Adrenal gland (tissue), 9 donors: ENCODE measurements at regions not wholly inside any gene's neighbourhood (a gene's known extent, or its start where the extent isn't known, plus 50 kb on each side); places are given as distances from the start of the nearest gene placed in this dataset.

Experiments
- DNase-seq, 7 donors: peaks; one replicate each; pipeline ENCODE4 v3.0.0-alpha.2; 2019 to 2020
- H3K27ac ChIP-seq, 5 donors: fragments of 200-600 bp; sonication (generic) in 4 of 5; 1 replicate in 3 of 5; 2 replicates in 2 of 5; pipeline versions ENCODE4 v1.5.1 to v1.8.0; 2016 to 2020; ENCODE audit warnings: mild to moderate bottlenecking in 1 of 5
- H3K27me3 ChIP-seq: fragments of 200-600 bp; 2 replicates; pipeline ENCODE4 v1.8.0; 2021
- H3K36me3 ChIP-seq, 2 donors: fragments of 200-600 bp; replicated peaks in 1 of 2; 1 replicate in 1 of 2; 2 replicates in 1 of 2; pipeline versions ENCODE4 v1.5.1 to v1.8.0; 2018 to 2022
- H3K4me1 ChIP-seq, 2 donors: fragments of 200-600 bp; replicated peaks in 1 of 2; 1 replicate in 1 of 2; 2 replicates in 1 of 2; pipeline versions ENCODE4 v1.5.1 to v1.8.0; 2018 to 2021
- H3K4me3 ChIP-seq, 4 donors: fragments of 200-600 bp; sonication (generic) in 3 of 4; one replicate each; pipeline ENCODE4 v1.5.1; 2016 to 2018
- H3K9me3 ChIP-seq, 3 donors: fragments of 200-600 bp; sonication (generic) in 1 of 3; replicated peaks in 1 of 3; 1 replicate in 2 of 3; 2 replicates in 1 of 3; pipeline versions ENCODE4 v1.5.1 to v1.8.0; 2016 to 2021
- POLR2A ChIP-seq, 2 donors: fragments of 450-650 bp; IDR thresholded peaks; one replicate each; pipeline ENCODE4 v1.6.1; 2017; ENCODE audit warnings: antibody characterized with exemption in 2 of 2, mild to moderate bottlenecking in 2 of 2, moderate library complexity in 1 of 2
- WGBS, 4 donors: extraction: QIAGEN DNeasy Blood & Tissue Kit in 2 of 4; methylation state at CpG; one replicate each; pipeline versions ENCODE4 v1.1.5 to v1.1.7; 2013 to 2017; 5-methylcytosine and 5-hydroxymethylcytosine counted together
- intact Hi-C, 2 donors: fragments of 100-400 bp; cut with DNase I; formaldehyde crosslinking; loops; one replicate each; pipeline versions ENCODE4 v1.14.1 to v1.15.0; 2022 to 2023
- TF ChIP-seq, protein P1 (sequence below), 6 experiments: fragments of 450-650 bp in 4 of 6; fragments of 200-600 bp in 2 of 6; sonication (generic) in 1 of 6; IDR thresholded peaks; 1 replicate in 5 of 6; 2 replicates in 1 of 6; pipeline versions ENCODE4 v1.5.1 to v1.8.0; 2016 to 2021; ENCODE audit warnings: antibody characterized with exemption in 6 of 6, mild to moderate bottlenecking in 2 of 6, moderate library complexity in 1 of 6
- donor health status: healthy with polysubstance abuse.
- donor health status: Bipolar disorder and iron deficiency.
- donor health status: DM: yes; HTN: yes; CAD: no.
- donor health status: DM: no; HTN: no; CAD: no.
- donor health status: DM: no; HTN: no; CAD: no.

DNA sequence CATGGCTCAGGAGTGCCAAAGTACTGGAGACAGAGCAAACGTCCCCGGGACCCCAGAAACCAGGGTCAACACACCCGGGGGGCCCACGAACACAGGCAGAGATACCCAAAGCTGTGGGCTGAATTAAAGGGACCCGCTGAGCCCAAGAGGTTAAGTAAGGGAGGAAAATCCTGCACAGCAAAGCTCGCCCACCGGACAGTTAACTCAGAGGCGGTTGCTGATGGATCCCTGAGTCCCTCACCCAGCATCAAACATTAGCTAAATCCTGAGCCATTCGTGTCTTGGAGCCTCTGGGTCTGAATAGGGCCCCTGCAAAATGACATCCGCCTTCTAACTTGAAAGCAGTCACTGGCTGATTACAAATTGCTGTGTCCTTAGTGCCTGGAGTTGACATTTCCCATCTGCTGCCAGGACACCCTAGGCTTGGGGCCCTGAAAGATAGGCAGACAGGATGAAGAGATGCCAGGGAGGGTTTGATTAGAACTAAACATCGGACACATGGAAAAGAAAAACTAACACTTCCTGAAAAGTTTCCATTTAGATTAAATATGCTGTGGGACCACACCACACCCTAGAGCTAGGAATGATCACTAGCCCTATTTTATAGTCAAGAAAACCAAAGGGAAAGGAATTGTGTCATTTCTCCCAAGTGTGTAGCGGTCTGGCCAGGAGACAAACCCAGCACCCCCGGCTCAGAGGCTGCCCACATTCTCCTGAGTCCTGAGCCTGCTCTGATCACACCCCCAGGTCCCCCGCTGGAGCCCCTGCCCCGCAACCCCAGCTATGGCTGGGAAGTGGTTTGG is 239.3 kb downstream of the NPHP4 start:
- TF ChIP-seq POLR2A (IDR thresholded peaks at IDR 0.05): no peak
- Histone ChIP-seq H3K27ac (no peak overlapping the region), H3K27me3 (peaks cover 7% of the 10 kb centered on the region), H3K9me3 (no peaks in the 10 kb centered on the region), H3K36me3 (no peaks in the 10 kb centered on the region), H3K4me1 (no peaks in the 10 kb centered on the region), H3K4me3 (no peak overlapping the region)
- WGBS, 4 donors: 54 to 76% (median 68%) methylated on average over 11 to 15 of the region's 15 CpGs
- intact Hi-C loops: no loop called here
- no peak for DNase-seq

DNA sequence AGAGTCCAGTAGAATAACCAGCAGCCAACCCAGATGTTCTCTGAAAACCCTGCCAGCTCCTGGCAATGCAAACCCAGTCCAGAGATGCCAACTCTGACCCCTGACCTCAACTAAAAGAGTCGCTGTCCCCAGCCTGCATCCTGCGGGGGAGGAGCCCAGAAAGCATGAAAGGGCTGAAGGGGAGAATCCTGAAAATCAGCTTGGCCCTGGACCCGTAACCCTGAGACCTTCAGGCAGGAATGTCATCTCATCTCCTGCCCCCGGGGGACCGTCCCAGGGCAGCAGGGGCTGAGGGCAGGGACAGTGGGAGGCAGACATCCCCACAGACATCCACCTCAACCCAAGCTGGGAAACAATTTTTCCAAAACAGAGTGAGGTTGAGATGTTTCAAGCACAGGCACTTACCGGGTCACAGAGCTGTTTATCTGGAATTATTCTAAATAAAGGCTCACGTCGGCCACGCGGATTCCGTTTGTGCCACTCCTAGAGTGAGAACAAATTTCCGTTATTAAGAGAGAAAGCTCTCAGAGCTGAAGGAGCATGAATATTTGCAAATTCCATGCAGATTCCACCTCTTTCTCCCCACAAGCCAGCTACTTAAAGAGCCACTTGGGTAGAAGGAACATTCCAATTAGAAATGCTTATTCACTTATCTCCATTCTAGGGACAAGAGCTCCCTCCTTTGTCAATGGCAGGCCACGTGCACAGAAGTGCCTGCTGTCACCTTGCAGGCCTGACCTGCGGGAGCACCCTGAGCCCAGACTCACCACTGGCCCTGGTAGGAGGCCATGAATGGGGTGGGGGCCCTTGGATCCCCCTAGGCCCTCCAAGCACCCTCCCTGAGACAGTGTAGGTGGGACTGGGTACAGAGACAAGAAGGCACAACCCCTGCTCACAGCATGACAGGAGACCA is 240.1 kb downstream of the NPHP4 start:
- Histone ChIP-seq H3K4me1 (no peaks in the 10 kb centered on the region), H3K9me3 (no peaks in the 10 kb centered on the region), H3K36me3 (no peaks in the 10 kb centered on the region), H3K4me3 (no peak overlapping the region), H3K27me3 (peaks cover 7% of the 10 kb centered on the region), H3K27ac (no peak overlapping the region)
- 80 to 85% (median 81%) methylated on average over 11 to 14 of the region's 14 CpGs for WGBS, 4 donors
- DNase-seq: no peak
- intact Hi-C loops: no loop called here
- TF ChIP-seq, protein P1, sequence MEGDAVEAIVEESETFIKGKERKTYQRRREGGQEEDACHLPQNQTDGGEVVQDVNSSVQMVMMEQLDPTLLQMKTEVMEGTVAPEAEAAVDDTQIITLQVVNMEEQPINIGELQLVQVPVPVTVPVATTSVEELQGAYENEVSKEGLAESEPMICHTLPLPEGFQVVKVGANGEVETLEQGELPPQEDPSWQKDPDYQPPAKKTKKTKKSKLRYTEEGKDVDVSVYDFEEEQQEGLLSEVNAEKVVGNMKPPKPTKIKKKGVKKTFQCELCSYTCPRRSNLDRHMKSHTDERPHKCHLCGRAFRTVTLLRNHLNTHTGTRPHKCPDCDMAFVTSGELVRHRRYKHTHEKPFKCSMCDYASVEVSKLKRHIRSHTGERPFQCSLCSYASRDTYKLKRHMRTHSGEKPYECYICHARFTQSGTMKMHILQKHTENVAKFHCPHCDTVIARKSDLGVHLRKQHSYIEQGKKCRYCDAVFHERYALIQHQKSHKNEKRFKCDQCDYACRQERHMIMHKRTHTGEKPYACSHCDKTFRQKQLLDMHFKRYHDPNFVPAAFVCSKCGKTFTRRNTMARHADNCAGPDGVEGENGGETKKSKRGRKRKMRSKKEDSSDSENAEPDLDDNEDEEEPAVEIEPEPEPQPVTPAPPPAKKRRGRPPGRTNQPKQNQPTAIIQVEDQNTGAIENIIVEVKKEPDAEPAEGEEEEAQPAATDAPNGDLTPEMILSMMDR (IDR thresholded peaks at IDR 0.05): no peak
- TF ChIP-seq POLR2A (IDR thresholded peaks at IDR 0.05): no peak

DNA sequence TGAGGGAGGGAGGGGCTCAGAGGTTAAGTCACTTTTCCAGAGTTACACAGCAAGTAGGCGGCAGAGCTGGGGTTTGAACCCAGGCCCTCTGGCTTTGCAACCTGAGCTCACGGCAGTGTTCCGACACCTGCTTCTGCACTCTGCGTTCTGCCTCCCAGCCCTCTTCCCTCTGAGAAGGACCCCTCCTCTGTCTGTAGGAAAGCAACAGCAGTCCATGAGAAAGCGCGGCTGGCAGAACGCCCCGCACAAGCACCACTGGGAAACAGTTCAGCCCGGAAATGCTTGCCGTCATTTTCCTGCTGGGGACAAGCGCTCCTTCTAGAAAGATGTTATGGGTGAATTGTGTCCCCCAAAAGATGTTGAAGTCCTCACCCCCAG is 241.1 kb downstream of the NPHP4 start:
- Histone ChIP-seq H3K4me3 (no peak overlapping the region), H3K36me3 (no peaks in the 10 kb centered on the region), H3K27ac (no peak overlapping the region), H3K9me3 (no peaks in the 10 kb centered on the region), H3K4me1 (no peaks in the 10 kb centered on the region), H3K27me3 (peaks cover 13% of the 10 kb centered on the region)
- 66 to 83% (median 74%) methylated on average over 11 of the region's 11 CpGs for WGBS, 4 donors
- intact Hi-C loops: no loop called here
- no peak for DNase-seq
- TF ChIP-seq, protein P1 (IDR thresholded peaks at IDR 0.05): no peak
- no peak for TF ChIP-seq POLR2A (IDR thresholded peaks at IDR 0.05)

DNA sequence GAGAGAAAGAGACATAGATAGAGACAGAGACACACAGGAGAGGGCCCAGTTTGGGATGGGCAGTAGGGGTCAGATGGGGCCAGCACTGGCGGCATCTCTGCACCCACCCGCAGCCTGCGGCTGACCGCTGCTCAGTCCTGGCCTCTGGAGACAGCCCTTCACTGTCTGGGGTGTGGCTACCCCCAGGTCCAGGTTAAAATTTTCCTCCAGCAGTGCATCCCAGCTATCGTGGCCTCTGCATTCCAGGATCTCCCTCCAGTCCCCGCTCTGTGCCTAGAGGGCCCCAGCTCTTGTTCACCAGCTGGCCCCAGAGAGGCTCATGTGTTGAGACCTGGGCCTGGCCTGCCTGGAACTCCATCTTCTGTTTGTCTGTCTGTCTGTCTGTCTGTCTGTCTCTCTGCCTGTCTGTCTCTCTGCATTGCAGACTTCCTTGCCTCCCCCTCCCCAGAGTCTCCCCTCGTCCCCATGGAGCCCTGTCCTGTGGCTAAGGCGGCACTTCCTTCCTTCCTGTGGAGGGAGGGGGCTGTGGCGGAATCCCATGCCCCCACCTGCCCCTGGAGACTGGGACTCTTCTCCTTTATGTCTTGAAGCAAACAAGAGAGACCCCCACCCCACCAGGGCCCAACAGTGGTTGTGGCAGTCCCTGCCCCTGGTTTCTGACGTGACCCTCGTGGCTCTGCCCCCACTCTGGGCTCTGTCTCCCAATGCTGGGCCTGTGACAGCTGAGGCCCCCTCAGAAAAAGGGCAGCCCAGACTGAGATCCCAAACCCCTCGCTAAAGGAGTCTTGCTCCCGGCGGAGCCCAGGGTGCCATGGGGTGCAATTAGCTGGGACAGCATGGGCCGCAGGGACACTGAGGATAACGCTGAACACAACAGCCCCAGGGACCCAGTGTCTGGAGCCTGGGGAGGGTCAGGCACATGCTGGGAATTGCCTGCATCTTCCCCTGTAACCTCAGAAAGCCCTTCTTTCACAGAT is 241.8 kb downstream of the NPHP4 start:
- no peaks in the 10 kb centered on the region for H3K36me3 ChIP-seq
- H3K4me1 ChIP-seq: no peaks in the 10 kb centered on the region
- intact Hi-C loops: no loop called here
- H3K27ac ChIP-seq: no peak overlapping the region
- H3K27me3 ChIP-seq: peaks cover 16% of the 10 kb centered on the region
- DNase-seq: no peak
- H3K9me3 ChIP-seq: no peaks in the 10 kb centered on the region
- TF ChIP-seq, protein P1 (IDR thresholded peaks at IDR 0.05): no peak
- TF ChIP-seq POLR2A (IDR thresholded peaks at IDR 0.05): no peak
- no peak overlapping the region for H3K4me3 ChIP-seq
- 75 to 84% (median 79%) methylated on average over 12 to 16 of the region's 16 CpGs for WGBS, 4 donors
